ENCODE measurements at regions not wholly inside any gene's neighbourhood (a gene's known extent, or its start where the extent isn't known, plus 50 kb on each side); places are given as distances from the start of the nearest gene placed in this dataset.

DNA sequence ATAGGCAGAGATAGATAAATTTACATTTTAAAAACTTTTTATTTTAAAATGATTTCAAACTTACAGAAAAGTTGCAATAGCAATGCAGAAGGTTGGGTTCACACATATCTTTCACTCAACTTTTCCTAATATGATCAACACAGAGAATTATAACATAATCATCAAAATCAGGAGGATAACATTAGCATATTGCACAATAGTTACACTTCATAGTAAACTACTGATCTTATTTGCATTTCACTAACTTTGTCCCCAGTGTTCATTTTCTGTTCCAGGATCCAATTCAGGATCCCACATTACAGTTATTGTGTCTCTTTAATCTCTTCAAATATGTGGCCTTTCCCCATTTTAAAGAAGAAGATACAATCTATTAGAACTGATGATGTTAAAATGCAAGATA lies 115.4 kb upstream of the ETV6 start:
- TF ChIP-seq, protein P1, sequence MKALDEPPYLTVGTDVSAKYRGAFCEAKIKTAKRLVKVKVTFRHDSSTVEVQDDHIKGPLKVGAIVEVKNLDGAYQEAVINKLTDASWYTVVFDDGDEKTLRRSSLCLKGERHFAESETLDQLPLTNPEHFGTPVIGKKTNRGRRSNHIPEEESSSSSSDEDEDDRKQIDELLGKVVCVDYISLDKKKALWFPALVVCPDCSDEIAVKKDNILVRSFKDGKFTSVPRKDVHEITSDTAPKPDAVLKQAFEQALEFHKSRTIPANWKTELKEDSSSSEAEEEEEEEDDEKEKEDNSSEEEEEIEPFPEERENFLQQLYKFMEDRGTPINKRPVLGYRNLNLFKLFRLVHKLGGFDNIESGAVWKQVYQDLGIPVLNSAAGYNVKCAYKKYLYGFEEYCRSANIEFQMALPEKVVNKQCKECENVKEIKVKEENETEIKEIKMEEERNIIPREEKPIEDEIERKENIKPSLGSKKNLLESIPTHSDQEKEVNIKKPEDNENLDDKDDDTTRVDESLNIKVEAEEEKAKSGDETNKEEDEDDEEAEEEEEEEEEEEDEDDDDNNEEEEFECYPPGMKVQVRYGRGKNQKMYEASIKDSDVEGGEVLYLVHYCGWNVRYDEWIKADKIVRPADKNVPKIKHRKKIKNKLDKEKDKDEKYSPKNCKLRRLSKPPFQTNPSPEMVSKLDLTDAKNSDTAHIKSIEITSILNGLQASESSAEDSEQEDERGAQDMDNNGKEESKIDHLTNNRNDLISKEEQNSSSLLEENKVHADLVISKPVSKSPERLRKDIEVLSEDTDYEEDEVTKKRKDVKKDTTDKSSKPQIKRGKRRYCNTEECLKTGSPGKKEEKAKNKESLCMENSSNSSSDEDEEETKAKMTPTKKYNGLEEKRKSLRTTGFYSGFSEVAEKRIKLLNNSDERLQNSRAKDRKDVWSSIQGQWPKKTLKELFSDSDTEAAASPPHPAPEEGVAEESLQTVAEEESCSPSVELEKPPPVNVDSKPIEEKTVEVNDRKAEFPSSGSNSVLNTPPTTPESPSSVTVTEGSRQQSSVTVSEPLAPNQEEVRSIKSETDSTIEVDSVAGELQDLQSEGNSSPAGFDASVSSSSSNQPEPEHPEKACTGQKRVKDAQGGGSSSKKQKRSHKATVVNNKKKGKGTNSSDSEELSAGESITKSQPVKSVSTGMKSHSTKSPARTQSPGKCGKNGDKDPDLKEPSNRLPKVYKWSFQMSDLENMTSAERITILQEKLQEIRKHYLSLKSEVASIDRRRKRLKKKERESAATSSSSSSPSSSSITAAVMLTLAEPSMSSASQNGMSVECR (CRISPR knock-in tag; IDR thresholded peaks at IDR 0.05; ENCODE audit: borderline replicate concordance): no peak
- TF ChIP-seq, protein P2, sequence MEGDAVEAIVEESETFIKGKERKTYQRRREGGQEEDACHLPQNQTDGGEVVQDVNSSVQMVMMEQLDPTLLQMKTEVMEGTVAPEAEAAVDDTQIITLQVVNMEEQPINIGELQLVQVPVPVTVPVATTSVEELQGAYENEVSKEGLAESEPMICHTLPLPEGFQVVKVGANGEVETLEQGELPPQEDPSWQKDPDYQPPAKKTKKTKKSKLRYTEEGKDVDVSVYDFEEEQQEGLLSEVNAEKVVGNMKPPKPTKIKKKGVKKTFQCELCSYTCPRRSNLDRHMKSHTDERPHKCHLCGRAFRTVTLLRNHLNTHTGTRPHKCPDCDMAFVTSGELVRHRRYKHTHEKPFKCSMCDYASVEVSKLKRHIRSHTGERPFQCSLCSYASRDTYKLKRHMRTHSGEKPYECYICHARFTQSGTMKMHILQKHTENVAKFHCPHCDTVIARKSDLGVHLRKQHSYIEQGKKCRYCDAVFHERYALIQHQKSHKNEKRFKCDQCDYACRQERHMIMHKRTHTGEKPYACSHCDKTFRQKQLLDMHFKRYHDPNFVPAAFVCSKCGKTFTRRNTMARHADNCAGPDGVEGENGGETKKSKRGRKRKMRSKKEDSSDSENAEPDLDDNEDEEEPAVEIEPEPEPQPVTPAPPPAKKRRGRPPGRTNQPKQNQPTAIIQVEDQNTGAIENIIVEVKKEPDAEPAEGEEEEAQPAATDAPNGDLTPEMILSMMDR (IDR thresholded peaks at IDR 0.05): no peak
- TF ChIP-seq, protein P3, sequence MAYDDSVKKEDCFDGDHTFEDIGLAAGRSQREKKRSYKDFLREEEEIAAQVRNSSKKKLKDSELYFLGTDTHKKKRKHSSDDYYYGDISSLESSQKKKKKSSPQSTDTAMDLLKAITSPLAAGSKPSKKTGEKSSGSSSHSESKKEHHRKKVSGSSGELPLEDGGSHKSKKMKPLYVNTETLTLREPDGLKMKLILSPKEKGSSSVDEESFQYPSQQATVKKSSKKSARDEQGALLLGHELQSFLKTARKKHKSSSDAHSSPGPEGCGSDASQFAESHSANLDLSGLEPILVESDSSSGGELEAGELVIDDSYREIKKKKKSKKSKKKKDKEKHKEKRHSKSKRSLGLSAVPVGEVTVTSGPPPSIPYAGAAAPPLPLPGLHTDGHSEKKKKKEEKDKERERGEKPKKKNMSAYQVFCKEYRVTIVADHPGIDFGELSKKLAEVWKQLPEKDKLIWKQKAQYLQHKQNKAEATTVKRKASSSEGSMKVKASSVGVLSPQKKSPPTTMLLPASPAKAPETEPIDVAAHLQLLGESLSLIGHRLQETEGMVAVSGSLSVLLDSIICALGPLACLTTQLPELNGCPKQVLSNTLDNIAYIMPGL (CRISPR knock-in tag; IDR thresholded peaks at IDR 0.05): no peak

All from WTC11 (cell line).